Activated T-cell treated with anti-CD3 and anti-CD28 coated beads for 48 hours (primary cell): ENCODE measurements at regions not wholly inside any gene's neighbourhood (a gene's known extent, or its start where the extent isn't known, plus 50 kb on each side); places are given as distances from the start of the nearest gene placed in this dataset.
"Not testable (repeated sequence)": the region's sequence is repeated elsewhere in the genome, so short reads cannot be mapped to it uniquely, and the experiment has no call there.

Source experiments
- DNase-seq: peaks from one replicate; pipeline ENCODE4 v3.0.0-alpha.2; 2020; ENCODE audit warnings: low read depth

DNA sequence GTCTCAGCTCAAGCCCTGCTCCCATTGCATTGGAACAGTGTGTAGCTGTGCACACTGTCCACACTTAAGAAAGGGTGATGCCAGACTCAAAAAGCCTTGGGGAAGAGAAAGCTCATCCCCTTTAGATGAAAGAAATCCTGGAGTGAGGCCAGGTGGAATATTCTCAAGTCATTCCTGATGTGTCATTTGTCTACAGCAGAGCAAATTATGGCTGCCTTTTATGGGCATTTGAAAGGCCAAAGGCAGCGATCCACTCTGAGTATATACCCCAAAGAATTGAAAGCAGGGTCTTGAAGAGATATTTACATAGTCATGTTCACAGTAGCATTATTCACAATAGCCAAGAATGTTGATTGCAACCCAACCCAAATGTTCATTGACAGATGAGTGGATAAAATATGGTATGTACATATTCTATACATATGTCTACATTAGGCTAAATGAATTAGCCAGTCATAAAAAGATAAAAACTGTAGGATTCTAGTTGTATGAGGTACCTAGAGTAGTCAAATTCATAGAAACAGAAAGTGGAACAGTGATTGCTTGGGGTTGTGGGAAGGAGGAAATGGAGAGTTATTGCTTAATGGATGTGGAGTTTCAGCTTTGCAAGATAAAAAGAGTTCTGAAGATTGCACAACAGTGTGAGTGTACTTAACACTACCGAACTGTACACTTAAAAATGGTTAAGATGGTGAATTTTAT is 214.9 kb downstream of the KCNRG start:
- DNase-seq: no peak

DNA sequence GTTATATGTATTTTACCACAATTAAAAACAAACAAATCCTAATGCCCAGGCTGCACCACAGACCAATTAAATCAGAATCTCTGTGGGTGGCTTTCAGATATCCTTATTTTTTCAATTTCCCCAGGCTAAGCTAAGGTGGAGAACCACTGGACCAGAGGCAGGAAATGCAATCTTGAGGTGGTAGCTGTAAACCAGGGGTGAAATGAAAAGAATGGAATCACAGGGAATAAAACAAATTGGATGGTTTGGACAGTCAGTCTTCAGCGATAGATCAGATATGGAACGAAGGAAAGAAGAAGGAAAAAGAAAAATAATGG is 215.4 kb downstream of the KCNRG start:
- no peak for DNase-seq

DNA sequence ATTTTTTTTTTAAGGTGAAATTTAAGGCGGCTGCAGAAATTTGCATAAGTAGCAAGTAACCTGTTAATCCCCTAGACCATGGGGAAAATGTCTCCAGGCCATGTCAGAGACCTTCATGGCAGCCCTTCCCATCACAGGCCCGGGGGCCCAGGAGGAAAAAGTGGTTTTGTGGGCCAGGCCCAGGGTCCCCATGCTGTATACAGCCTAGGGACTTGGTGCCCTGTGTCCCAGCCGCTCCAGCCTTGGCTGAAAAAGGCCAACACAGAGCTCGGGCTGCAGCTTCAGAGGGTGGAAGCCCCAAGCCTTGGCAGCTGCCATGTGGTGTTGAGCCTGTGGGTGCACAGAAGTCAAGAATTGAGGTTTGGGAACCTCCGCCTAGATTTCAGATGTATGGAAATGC is 218.3 kb downstream of the KCNRG start:
- DNase-seq: not testable (repeated sequence)

GRCh38 chr13:50235604-50236342 is 220.5 kb downstream of the KCNRG start:
- DNase-seq: no peak

DNA sequence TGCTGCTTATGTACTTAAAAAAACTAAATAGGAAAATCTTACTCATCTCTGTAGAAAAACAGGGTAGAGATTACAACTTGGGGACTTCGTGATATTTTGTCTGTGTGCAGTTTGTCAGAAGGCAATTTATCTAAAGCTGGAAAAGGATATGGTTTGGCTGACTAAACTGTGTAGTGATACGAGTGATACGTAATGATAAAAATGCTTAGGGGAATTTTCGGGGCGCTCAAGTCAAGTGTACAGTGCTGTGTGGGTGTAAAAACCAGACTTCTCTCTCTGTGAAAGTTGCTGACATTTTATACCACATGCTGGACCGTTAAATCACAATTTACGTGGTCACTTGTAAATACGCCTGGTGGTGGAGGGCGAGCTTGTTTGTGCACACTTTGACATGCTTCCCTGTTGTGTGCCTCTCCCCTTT is 221.7 kb downstream of the KCNRG start:
- DNase-seq: no peak

- no peak for DNase-seq
Measured at GRCh38 chr13:50238922-50239321, 223.7 kb downstream of the KCNRG start.

- no peak for DNase-seq
Measured at GRCh38 chr13:50241479-50241878, 226.2 kb downstream of the KCNRG start.

DNA sequence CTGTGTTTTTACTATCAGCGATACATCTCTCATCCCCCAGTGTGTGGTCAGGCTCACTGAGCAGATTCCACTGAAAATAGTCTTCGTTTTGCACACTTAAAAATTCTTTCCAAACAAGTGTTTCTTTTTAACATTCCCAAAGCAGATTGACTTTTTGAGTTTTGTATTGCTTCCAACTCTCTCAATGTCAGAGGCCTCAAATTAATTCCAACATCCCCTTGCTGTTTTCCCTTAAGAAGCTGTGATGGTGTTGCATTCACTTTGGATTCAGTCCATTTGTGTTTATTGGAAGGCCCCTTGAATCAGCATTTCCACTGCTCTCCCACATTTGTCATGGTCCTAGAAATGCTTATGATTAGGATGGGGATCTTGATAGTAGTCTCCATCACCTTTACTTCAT is 228.7 kb downstream of the KCNRG start:
- DNase-seq: no peak

DNA sequence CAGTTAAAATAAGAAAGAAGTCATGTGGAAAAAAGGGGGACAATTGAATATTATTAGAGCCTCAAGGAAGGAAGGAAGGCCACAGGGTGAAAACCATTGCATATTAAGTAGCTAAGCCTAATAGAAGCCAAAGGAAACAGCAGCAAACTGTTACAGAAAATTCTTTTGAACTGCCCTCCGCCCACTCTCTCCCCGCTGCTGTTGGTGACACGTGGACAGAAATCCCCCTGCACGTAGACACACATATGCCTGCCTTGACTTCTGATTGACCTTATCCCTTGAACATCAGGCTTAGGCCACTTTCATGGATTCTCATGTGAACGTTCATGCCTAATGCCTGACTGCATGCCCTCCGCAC is 229.1 kb downstream of the KCNRG start:
- DNase-seq: no peak

DNA sequence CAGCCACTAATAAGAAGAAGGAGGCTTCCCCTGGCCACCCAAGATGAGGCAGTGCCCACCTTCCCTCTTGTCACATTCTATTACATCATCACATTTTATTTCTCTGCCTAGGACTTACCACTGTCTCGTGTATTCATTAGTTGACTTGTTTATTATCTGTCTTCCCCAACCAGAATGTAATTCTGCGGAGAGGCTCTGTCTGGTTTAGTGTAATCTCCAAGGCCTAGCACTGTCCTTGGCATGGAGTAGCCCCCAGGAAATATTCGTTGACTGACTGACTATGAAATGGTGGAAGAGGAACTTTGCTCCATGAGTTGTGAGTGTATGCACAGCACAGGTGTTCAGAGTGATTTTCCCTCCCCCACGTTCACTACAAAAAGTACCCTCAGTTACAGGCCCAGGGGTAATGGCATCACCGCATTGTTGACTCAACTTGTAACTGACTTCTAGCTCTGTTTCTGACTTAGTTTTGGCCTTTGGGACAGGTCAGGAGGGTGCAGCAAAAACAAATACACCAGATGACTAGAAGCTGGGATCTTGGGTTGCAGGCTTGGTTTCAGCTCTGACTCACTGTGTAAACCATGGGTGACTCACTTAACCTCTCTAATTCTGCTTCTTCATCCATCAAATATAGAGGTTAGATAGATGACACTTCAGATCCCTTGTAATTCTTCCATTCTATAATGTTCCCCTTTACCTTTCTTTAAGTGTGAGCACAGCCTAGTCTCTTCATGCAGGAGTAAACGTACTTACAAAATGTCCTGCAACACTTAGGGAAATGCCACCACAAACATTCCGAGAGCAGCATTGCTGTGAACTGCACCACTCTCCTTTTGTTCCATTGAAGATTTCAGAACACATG is 229.7 kb downstream of the KCNRG start:
- DNase-seq: peak; percentile 39

GRCh38 chr13:50247223-50247622 is 232.0 kb downstream of the KCNRG start:
- DNase-seq: no peak

- DNase-seq: no peak
Measured at GRCh38 chr13:50248516-50249143, 233.4 kb downstream of the KCNRG start.

- no peak for DNase-seq
Measured at GRCh38 chr13:50249144-50249521, 233.9 kb downstream of the KCNRG start.

GRCh38 chr13:50250401-50250800 is 235.2 kb downstream of the KCNRG start:
- no peak for DNase-seq

GRCh38 chr13:50255639-50256038 is 240.4 kb downstream of the KCNRG start:
- no peak for DNase-seq

DNA sequence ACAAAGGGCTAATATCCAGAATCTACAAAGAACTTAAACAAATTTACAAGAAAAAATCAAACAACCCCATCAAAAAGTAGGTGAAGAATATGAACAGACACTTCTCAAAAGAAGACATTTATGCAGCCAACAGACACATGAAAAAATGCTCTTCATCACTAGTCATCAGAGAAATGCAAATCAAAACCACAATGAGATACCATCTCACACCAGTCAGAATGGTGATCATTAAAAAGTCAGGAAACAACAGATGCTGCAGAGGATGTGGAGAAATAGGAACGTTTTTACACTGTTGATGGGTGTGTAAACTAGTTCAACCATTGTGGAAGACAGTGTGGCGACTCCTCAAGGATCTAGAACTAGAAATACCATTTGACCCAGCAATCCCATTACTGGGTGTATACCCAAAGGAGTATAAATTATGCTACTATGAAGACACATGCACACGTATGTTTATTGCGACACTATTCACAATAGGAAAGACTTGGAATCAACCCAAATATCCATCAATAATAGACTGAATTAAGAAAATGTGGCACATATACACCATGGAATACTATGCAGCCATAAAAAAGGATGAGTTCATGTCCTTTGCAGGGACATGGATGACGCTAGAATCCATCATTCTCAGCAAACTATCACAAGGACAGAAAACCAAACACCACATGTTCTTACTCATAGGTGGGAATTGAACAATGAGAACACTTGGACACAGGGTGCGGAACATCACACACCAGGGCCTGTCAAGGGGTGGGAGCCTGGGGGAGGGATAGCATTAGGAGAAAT is 241.5 kb downstream of the KCNRG start:
- not testable (repeated sequence) for DNase-seq

DNA sequence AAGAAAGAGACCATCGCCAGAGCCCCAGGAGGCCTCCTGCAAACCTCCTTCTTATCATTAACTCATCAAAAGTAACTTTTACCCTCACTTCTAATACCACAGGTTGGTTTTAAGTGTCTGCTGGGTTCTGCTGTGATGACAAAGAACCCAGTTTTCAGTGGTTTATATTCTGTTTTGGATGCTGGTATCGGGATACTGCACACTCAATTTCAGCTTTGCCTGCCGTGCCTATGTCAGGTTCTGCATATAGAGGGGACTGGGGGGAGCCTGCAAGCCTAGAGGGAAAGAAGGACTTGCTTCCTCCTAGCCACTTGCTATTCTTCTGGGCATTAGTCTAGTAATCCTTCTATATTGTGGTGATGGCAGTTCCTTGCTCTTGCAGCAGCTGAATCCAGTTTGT is 242.4 kb downstream of the KCNRG start:
- DNase-seq: no peak

- no peak for DNase-seq
Measured at GRCh38 chr13:50261130-50261901, 246.1 kb downstream of the KCNRG start.

GRCh38 chr13:50267066-50267465 is 251.8 kb downstream of the KCNRG start:
- no peak for DNase-seq

- no peak for DNase-seq
Measured at GRCh38 chr13:50267917-50268316, 252.7 kb downstream of the KCNRG start.

DNA sequence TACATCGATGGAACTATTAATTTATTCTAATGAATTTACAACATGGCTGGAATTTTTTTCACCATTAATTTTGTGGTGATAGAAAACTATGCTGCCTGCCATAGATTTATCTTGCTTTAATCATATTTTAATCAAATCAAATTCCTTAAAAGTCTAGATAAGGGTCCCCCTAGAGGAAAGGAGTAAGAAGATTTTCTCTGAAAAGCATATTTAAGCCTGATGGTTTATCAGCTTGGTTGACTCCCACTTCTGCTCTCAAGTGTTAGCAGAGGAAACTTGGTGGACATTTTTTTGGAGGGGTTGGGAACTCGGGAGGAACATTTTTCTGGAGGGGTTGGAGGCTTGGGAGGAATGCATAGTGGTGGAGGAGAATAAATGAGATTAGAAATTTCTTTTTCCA is 253.3 kb downstream of the KCNRG start:
- DNase-seq: no peak
